ENCODE measurements at regions not wholly inside any gene's neighbourhood (a gene's known extent, or its start where the extent isn't known, plus 50 kb on each side); places are given as distances from the start of the nearest gene placed in this dataset.

DNA sequence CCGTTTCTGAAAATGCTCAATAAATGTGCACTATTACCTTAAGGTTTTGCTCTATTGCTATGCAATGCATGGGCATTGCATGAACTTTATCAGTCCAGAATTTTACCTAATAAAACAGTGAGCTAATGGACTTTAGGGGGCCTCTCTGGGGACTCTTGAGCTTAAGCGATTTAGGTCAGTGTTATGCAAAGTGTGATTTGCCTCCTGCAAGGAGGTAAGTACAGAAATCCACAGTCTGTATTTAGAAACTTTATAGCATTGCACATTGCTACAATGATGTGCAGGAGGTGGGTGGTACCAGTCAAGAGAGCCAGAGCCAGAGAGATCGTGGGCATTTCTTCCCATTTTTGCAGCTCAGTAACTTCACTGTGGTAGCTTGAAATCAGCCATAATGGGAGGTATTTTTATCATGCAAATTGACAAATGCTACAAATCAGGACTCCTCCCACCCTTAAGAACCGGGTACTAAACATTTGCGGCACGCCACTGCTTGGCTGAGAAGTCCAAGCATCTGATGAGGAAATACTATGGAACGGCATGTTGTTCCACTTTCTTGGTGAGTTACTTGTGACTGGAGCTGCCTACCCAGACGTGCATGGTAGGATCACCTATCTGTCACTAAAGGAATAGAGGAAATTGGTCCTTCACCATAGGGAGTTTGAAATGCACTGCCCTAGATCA is 174.6 kb upstream of the PGRMC2 start:
- Histone ChIP-seq H3K79me2 (ENCODE audit: insufficient read depth, low read depth, low read length) (no peaks in the 10 kb centered on the region), H3K4me1 (ENCODE audit: insufficient read depth, low read length, poor library complexity, severe bottlenecking) (no peaks in the 10 kb centered on the region), H3K9me3 (ENCODE audit: low read length) (no peaks in the 10 kb centered on the region), H3K9me2 (ENCODE audit: insufficient read depth, low read length) (no peaks in the 10 kb centered on the region), H3K4me2 (ENCODE audit: low read length) (no peak overlapping the region), H2AFZ (ENCODE audit: low read length) (no peak overlapping the region), H4K20me1 (ENCODE audit: insufficient read depth, low read length) (no peaks in the 10 kb centered on the region), H3K27ac (ENCODE audit: low read depth, low read length, poor library complexity, severe bottlenecking) (no peak overlapping the region), H3K4me3 (ENCODE audit: low read depth, low read length, poor library complexity, severe bottlenecking) (no peak overlapping the region), H3K36me3 (ENCODE audit: insufficient read depth, low read length) (no peaks in the 10 kb centered on the region)
- ChIA-PET POLR2A (interaction anchor here (0.6 kb wide), 1 partner anchor 267 kb away, joined by 3 read pairs; no protein-coding TSS in a partner anchor), CTCF (ENCODE audit: unreplicated experiment) (no interaction called here)
- BruUV-seq (replicated peaks), result no TSS peak
- no peak for DNase-seq (ENCODE audit: low spot score)
- intact Hi-C loops (cut with micrococcal nuclease; ENCODE audit: unreplicated experiment), result no loop called here
- TF ChIP-seq CTCF (conservative IDR thresholded peaks at IDR 0.05; ENCODE audit: low read length) (no peak), EZH2phosphoT487 (IDR thresholded peaks at IDR 0.05; ENCODE audit: borderline replicate concordance, low read depth, low read length) (no peak)

GRCh38 chr4:128461291-128462102 is 173.9 kb upstream of the PGRMC2 start:
- Histone ChIP-seq H3K79me2 (ENCODE audit: insufficient read depth, low read depth, low read length) (no peaks in the 10 kb centered on the region), H3K9me3 (ENCODE audit: low read length) (no peaks in the 10 kb centered on the region), H3K4me2 (ENCODE audit: low read length) (no peak overlapping the region), H3K4me1 (ENCODE audit: insufficient read depth, low read length, poor library complexity, severe bottlenecking) (no peaks in the 10 kb centered on the region), H4K20me1 (ENCODE audit: insufficient read depth, low read length) (no peaks in the 10 kb centered on the region), H3K9me2 (ENCODE audit: insufficient read depth, low read length) (no peaks in the 10 kb centered on the region), H3K27ac (ENCODE audit: low read depth, low read length, poor library complexity, severe bottlenecking) (no peak overlapping the region), H3K36me3 (ENCODE audit: insufficient read depth, low read length) (no peaks in the 10 kb centered on the region), H3K4me3 (ENCODE audit: low read depth, low read length, poor library complexity, severe bottlenecking) (no peak overlapping the region), H2AFZ (ENCODE audit: low read length) (no peak overlapping the region)
- no TSS peak for BruUV-seq (replicated peaks)
- ChIA-PET POLR2A (no interaction called here), CTCF (ENCODE audit: unreplicated experiment) (no interaction called here)
- intact Hi-C loops (cut with micrococcal nuclease; ENCODE audit: unreplicated experiment), result no loop called here
- TF ChIP-seq EZH2phosphoT487 (IDR thresholded peaks at IDR 0.05; ENCODE audit: borderline replicate concordance, low read depth, low read length), result no peak
- TF ChIP-seq CTCF (conservative IDR thresholded peaks at IDR 0.05; ENCODE audit: low read length), result no peak
- no peak for DNase-seq (ENCODE audit: low spot score)

- TF ChIP-seq EZH2phosphoT487 (IDR thresholded peaks at IDR 0.05; ENCODE audit: borderline replicate concordance, low read depth, low read length), result no peak
- TF ChIP-seq CTCF (conservative IDR thresholded peaks at IDR 0.05; ENCODE audit: low read length), result no peak
- Histone ChIP-seq H3K4me1 (ENCODE audit: insufficient read depth, low read length, poor library complexity, severe bottlenecking) (no peaks in the 10 kb centered on the region), H3K4me3 (ENCODE audit: low read depth, low read length, poor library complexity, severe bottlenecking) (no peak overlapping the region), H3K9me3 (ENCODE audit: low read length) (no peaks in the 10 kb centered on the region), H3K4me2 (ENCODE audit: low read length) (no peak overlapping the region), H3K27ac (ENCODE audit: low read depth, low read length, poor library complexity, severe bottlenecking) (no peak overlapping the region), H3K9me2 (ENCODE audit: insufficient read depth, low read length) (no peaks in the 10 kb centered on the region), H3K79me2 (ENCODE audit: insufficient read depth, low read depth, low read length) (no peaks in the 10 kb centered on the region), H4K20me1 (ENCODE audit: insufficient read depth, low read length) (no peaks in the 10 kb centered on the region), H2AFZ (ENCODE audit: low read length) (no peak overlapping the region), H3K36me3 (ENCODE audit: insufficient read depth, low read length) (no peaks in the 10 kb centered on the region)
- DNase-seq (ENCODE audit: low spot score), result no peak
- intact Hi-C loops (cut with micrococcal nuclease; ENCODE audit: unreplicated experiment), result no loop called here
- POLR2A ChIA-PET, result interaction anchor here (0.5 kb wide), 1 partner anchor 190 kb away, joined by 4 read pairs; no protein-coding TSS in a partner anchor
- no TSS peak for BruUV-seq (replicated peaks)
- CTCF ChIA-PET (ENCODE audit: unreplicated experiment), result no interaction called here
These were observed 171.9 kb upstream of the PGRMC2 start for GRCh38 chr4:128459547-128459946.
